Activated B cell treated with CpG ODN at 0.5 μM for 24 hours (primary cell): ENCODE measurements at regions not wholly inside any gene's neighbourhood (a gene's known extent, or its start where the extent isn't known, plus 50 kb on each side); places are given as distances from the start of the nearest gene placed in this dataset.

Source experiments
- ATAC-seq: fragments of 200-7000 bp; cut with Tn5 transposase; one replicate; pipeline ENCODE4 v1.10.0; 2021; ENCODE audit warnings: low read depth, mild to moderate bottlenecking, moderate library complexity
- CTCF ChIA-PET: fragments of 350-600 bp; sonication (Branson Sonifier 250); formaldehyde crosslinking; loops from one replicate; lab custom pipeline; 2021; ENCODE audit warnings: antibody characterized with exemption; lab: Charles Lee
- POLR2A ChIA-PET: fragments of 350-600 bp; sonication (Branson Sonifier 250); formaldehyde crosslinking; loops from one replicate; lab custom pipeline; 2021; ENCODE audit warnings: antibody characterized with exemption; lab: Charles Lee
- DNase-seq: peaks from one replicate; pipeline ENCODE4 v3.0.0; 2022
- H3K27ac Mint-ChIP-seq: one replicate; pipeline ENCODE4 v1.8.0; 2020; ENCODE audit warnings: mixed read lengths
- H3K27me3 Mint-ChIP-seq: one replicate; pipeline ENCODE4 v1.8.0; 2021; ENCODE audit warnings: mixed read lengths
- H3K36me3 Mint-ChIP-seq: one replicate; pipeline ENCODE4 v1.8.0; 2021; ENCODE audit warnings: low read depth, mixed read lengths
- H3K4me1 Mint-ChIP-seq: one replicate; pipeline ENCODE4 v1.8.0; 2021; ENCODE audit warnings: mixed read lengths
- H3K4me3 Mint-ChIP-seq: one replicate; pipeline ENCODE4 v1.8.0; 2020; ENCODE audit warnings: mild to moderate bottlenecking, mixed read lengths
- H3K9me3 Mint-ChIP-seq: one replicate; pipeline ENCODE4 v1.8.0; 2020; ENCODE audit warnings: mixed read lengths
- intact Hi-C: fragments of 100-400 bp; cut with micrococcal nuclease; formaldehyde crosslinking; loops from one replicate; pipeline ENCODE4 v1.15.1; 2024
- TF ChIP-seq, protein P1 (sequence below): fragments of 200-600 bp; IDR thresholded peaks from one replicate; pipeline ENCODE4 v1.8.0; 2022; ENCODE audit warnings: antibody characterized with exemption, mild to moderate bottlenecking

DNA sequence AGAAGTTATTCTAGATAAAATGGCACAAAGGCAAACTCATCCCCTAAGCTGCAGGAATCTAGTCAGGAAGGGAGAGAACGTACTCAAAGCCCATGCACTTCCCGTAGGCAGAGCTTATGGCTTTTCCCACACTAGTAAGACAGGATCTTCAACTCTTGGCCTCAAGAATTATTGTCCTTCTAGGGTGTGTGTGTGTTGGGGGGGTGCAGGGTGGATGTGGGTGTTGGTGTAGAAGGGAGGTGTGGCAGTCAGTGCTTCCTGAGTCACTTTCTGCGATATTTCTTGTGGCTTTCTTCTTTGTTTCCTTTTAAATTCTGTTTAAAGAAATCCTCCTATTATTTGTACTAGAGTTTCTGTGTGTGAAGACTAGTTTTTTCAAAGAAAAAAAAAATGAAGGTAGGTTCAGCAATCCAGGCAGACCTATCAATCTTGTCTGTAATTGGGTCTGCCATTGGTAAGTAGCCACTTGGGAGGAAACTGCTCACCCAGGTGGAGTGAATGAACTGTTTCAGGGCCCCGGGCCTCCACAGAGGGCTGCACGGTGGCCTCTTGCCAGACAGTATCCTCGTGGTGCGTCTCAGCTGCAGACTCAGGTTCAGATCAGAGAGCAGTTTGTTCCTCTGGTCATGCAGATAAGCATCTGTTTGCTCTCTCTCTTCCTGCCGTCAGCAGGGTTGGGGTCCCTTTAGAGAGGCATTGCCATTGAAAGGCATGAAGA lies 131.9 kb downstream of the NPR3 start:
- Mint-ChIP-seq H3K27me3 (no peaks in the 10 kb centered on the region), H3K4me1 (no peaks in the 10 kb centered on the region), H3K36me3 (no peaks in the 10 kb centered on the region), H3K4me3 (no peak overlapping the region), H3K27ac (no peak overlapping the region), H3K9me3 (no peaks in the 10 kb centered on the region)
- no peak for DNase-seq
- intact Hi-C loops = no loop called here
- ChIA-PET CTCF (no interaction called here), POLR2A (no interaction called here)
- ATAC-seq = no peak
- TF ChIP-seq, protein P1, sequence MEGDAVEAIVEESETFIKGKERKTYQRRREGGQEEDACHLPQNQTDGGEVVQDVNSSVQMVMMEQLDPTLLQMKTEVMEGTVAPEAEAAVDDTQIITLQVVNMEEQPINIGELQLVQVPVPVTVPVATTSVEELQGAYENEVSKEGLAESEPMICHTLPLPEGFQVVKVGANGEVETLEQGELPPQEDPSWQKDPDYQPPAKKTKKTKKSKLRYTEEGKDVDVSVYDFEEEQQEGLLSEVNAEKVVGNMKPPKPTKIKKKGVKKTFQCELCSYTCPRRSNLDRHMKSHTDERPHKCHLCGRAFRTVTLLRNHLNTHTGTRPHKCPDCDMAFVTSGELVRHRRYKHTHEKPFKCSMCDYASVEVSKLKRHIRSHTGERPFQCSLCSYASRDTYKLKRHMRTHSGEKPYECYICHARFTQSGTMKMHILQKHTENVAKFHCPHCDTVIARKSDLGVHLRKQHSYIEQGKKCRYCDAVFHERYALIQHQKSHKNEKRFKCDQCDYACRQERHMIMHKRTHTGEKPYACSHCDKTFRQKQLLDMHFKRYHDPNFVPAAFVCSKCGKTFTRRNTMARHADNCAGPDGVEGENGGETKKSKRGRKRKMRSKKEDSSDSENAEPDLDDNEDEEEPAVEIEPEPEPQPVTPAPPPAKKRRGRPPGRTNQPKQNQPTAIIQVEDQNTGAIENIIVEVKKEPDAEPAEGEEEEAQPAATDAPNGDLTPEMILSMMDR = no peak

- no peaks in the 10 kb centered on the region for H3K4me1 Mint-ChIP-seq
- H3K36me3 Mint-ChIP-seq = no peaks in the 10 kb centered on the region
- no peak overlapping the region for H3K27ac Mint-ChIP-seq
- H3K4me3 Mint-ChIP-seq = no peak overlapping the region
- H3K9me3 Mint-ChIP-seq = no peaks in the 10 kb centered on the region
- TF ChIP-seq, protein P1 = no peak
- ChIA-PET CTCF (no interaction called here), POLR2A (no interaction called here)
- H3K27me3 Mint-ChIP-seq = no peaks in the 10 kb centered on the region
- intact Hi-C loops = no loop called here
- ATAC-seq (no peak), DNase-seq (no peak)
Observed at GRCh38 chr5:32843531-32843895, 132.4 kb downstream of the NPR3 start.

- CTCF ChIA-PET = no interaction called here
- POLR2A ChIA-PET = no interaction called here
- no peak for DNase-seq
- Mint-ChIP-seq H3K27ac (no peak overlapping the region), H3K9me3 (no peaks in the 10 kb centered on the region), H3K36me3 (no peaks in the 10 kb centered on the region), H3K4me1 (no peaks in the 10 kb centered on the region), H3K4me3 (no peak overlapping the region), H3K27me3 (no peaks in the 10 kb centered on the region)
- intact Hi-C loops = no loop called here
- TF ChIP-seq, protein P1 = no peak
- no peak for ATAC-seq
Observed at GRCh38 chr5:32845171-32845570, 134.1 kb downstream of the NPR3 start.

DNA sequence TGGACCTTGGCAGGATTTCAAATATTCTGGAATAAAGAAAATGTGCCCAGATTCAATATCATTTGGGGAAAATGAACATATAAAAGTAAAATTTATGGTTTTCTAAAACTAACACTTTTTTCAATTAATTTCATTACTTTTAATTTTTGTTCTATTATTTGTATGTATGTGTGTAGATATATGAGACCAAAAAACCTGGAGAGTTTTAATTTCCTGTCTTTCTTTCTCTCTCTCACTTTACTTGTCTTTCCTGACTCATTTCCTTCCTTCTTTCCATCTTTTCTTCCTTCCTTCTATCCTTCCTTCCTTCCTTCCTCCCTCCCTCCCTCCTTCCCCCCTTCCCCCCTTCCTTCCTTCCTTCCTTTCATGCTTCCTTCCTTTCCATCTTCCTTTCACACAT lies 137.0 kb downstream of the NPR3 start:
- CTCF ChIA-PET = no interaction called here
- intact Hi-C loops = no loop called here
- no peaks in the 10 kb centered on the region for H3K4me1 Mint-ChIP-seq
- H3K4me3 Mint-ChIP-seq = no peak overlapping the region
- H3K27ac Mint-ChIP-seq = no peak overlapping the region
- DNase-seq (no peak), ATAC-seq (no peak)
- peaks cover 4% of the 10 kb centered on the region for H3K27me3 Mint-ChIP-seq
- POLR2A ChIA-PET = no interaction called here
- H3K36me3 Mint-ChIP-seq = no peaks in the 10 kb centered on the region
- H3K9me3 Mint-ChIP-seq = no peaks in the 10 kb centered on the region
- TF ChIP-seq, protein P1 = no peak

DNA sequence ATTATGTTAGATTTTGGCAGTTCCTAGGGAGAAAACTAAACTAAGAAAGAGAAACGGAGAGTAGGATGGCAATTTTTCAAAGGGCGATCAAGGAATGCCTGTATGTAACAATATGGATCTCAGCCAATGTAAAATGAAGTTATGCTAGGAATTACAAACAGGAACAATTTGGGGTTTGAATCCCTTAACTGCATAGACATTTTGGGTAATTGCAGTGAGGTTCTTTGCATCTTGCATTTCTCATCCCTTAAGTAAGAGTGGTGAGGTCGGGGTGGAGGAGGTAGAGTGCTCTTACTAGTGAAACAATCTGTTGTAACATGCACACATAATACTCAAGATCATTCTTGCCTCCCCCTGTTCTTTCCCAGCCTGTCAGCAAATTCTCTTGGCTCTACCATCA lies 137.6 kb downstream of the NPR3 start:
- no peaks in the 10 kb centered on the region for H3K4me1 Mint-ChIP-seq
- intact Hi-C loops = no loop called here
- H3K36me3 Mint-ChIP-seq = no peaks in the 10 kb centered on the region
- TF ChIP-seq, protein P1 = no peak
- DNase-seq = no peak
- H3K4me3 Mint-ChIP-seq = no peak overlapping the region
- ATAC-seq = no peak
- POLR2A ChIA-PET = no interaction called here
- peaks cover 4% of the 10 kb centered on the region for H3K27me3 Mint-ChIP-seq
- no peaks in the 10 kb centered on the region for H3K9me3 Mint-ChIP-seq
- H3K27ac Mint-ChIP-seq = no peak overlapping the region
- CTCF ChIA-PET = no interaction called here
